CD4-positive, alpha-beta T cell treated with Interferon gamma for 1 hour (primary cell): ENCODE measurements at regions not wholly inside any gene's neighbourhood (a gene's known extent, or its start where the extent isn't known, plus 50 kb on each side); places are given as distances from the start of the nearest gene placed in this dataset.

Experiments
- DNase-seq: peaks from one replicate; pipeline ENCODE4 v3.0.0-alpha.2; 2020

GRCh38 chr16:9381905-9382304, 290.5 kb downstream of the HAPSTR1 start:
- DNase-seq = no peak

- DNase-seq = no peak
These were observed 291.8 kb downstream of the HAPSTR1 start for GRCh38 chr16:9383281-9383680.

GRCh38 chr16:9384141-9384540, 292.7 kb downstream of the HAPSTR1 start:
- DNase-seq = no peak

GRCh38 chr16:9389543-9390207, 298.2 kb downstream of the HAPSTR1 start:
- DNase-seq = no peak

DNA sequence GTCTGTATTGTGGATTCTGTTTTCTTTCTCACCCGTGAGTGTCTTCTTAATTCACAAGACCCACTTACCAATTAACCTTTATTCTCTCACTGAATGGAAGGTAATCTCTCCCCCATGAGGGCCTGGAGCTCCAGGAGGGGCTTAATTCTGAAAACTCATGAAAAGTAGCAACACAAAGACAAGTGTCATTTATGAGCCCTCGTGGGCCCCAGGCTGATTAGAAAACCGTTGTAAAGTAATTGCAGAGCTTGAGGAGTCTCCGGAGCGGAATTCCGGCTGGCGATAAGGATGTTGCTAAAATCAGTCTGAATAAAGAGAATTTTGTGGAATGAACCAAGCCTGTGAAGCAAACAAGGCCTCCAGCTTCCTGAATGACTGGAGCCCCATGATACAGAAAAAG, 301.5 kb downstream of the HAPSTR1 start:
- no peak for DNase-seq

GRCh38 chr16:9393591-9393990, 302.1 kb downstream of the HAPSTR1 start:
- no peak for DNase-seq

- no peak for DNase-seq
These were observed 304.5 kb downstream of the HAPSTR1 start for GRCh38 chr16:9395958-9396359.

DNA sequence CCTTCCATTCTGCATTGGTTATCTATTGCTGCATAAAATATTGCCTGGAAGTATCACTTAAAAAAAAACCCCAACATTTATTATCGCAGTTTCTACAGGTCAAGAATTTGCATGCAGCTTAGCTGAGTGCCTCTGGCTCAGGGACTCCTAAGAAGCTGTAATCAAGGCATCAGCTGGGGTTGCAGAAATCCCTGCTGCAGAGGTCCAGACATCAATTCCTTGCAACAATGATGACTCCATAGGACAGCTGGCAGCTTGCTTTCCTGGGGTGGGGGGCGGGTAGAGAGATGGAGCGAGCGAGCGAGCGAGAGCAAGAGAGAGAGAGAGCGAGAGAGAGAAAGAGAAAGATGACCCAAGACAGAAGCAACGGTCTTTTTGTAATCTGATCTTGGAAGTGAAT, 308.1 kb downstream of the HAPSTR1 start:
- no peak for DNase-seq

DNA sequence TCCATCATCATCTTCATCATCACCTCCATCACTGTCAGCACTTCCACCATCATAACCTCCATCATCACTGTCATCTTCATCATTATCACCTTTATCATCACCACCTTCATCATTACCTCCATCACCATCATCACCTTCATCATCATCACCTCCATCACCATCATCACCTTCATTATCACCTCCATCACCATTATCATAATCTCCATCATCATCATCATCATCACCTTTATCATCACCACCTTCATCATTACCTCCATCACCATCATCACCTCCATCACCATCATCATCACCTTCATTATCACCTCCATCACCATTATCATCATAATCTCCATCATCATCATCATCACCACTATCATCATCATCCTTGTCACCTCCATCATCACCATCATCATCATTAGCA, 309.7 kb downstream of the HAPSTR1 start:
- DNase-seq = no peak

DNA sequence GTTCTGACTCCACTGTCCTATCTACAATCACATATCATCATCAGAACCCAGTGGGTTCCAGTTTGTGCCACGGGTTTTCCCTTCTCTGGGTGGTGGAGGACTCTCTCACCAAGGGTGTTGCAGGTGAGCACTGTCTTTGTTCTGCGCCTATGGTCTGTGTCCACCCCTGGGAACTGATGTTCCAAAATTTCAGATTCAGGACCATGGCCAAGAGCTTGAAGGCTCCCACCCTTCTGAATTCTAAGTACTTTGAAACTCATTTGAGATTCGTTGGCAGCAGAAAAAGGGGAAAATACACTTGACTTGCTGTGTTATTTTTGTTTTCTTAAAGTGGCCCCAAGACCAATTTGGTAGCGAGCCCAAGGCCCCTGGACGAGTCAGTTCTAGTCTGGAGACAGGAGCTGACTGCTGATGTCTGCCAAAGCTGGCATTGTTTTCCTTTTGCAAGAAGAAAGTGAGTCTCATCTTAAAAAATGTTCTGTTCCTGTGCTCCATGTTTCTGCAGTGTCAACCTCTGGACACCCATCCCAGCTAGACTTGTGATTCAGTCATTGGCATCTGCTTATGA, 310.9 kb downstream of the HAPSTR1 start:
- no peak for DNase-seq

- DNase-seq = no peak
These were observed 313.4 kb downstream of the HAPSTR1 start for GRCh38 chr16:9404811-9405210.

GRCh38 chr16:9406038-9406712, 314.7 kb downstream of the HAPSTR1 start:
- DNase-seq = no peak

GRCh38 chr16:9407206-9407758, 315.8 kb downstream of the HAPSTR1 start:
- DNase-seq = no peak

DNA sequence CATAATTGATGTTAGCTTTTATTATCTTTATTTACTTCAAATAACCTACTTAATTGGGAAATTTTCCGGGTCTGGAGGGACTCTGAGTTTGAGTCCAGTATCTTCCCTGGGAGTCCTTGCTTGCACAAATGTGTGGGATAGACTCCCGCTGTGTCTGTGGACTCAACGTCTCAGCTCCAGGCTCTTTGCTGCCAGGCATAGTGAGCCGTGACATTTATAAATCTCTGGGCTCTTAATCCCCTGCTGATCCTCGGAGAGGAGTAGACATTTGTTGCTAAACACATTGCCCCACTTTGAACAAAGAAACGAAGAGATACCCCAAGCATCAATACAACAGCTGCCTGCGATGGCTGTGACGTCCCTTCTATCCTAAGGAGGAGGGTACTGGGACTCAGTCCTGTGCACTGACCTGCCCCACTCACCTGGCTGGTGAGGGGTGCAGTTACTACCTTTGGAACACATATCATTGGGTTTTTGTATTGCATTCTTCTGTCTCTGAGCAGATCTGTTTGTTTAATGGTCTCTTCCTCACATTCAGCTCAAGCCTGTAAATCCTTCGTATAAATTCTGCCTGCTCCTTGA, 316.9 kb downstream of the HAPSTR1 start:
- no peak for DNase-seq

GRCh38 chr16:9409560-9410493, 318.4 kb downstream of the HAPSTR1 start:
- no peak for DNase-seq

- no peak for DNase-seq
These were observed 320.0 kb downstream of the HAPSTR1 start for GRCh38 chr16:9411426-9411825.

DNA sequence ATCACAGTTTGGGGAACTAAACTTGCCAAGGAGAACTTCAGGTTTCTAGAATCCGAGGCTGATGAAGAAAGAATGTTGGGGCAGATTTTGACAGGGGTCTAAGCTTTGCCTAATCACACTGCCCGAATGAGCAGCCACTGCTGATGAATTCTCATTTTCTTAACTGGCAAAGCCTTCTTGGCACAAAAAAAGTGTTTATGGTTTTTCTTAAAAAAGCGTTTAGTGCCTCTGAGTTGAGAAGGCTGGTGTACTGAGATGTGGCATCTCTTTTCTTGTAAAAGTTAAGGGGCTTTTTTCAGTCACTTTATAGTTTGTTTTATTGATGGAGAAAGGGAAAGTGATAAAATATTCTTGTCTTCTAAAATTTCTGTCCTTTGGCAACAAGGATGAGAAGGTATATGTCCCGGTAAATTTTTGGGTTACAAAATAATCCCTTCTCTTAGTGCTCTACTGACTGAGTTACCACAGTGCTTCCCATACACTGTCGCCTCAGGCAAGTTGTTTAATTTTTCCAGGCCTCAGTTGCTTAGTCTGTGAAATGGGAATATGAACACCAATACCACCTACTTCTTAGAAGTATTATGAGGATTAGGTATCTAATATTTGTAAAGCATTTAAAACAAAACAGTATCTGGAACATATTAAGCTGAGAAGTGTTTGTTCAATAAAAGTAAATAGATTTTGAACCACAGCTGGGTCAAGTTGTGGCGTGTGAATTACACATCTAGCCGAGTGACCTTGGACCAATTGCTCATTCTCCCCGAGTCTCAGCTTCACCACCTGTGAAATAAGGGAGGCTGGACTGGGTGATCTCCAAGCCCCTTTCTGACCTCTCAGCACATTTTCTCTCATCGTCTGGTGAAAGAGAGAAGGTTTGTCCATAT, 320.8 kb downstream of the HAPSTR1 start:
- DNase-seq = no peak

DNA sequence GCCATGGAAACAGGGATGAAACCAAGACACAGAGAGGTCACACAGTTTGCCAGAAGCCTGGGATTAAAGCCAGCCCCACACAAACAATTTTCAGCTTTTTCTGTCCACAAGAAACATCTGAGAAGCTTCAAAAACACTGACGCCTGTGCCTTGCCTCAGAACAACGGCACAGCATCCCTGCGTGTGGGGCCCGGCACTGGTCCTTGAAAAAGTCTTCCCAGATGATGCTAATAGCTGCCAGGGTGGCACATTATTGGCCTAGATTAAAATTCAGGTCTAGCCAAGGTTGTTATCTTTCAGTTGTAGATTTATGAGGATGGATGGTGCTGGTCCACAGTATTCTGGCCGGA, 321.4 kb downstream of the HAPSTR1 start:
- DNase-seq = no peak

- no peak for DNase-seq
These were observed 324.1 kb downstream of the HAPSTR1 start for GRCh38 chr16:9415545-9415944.

DNA sequence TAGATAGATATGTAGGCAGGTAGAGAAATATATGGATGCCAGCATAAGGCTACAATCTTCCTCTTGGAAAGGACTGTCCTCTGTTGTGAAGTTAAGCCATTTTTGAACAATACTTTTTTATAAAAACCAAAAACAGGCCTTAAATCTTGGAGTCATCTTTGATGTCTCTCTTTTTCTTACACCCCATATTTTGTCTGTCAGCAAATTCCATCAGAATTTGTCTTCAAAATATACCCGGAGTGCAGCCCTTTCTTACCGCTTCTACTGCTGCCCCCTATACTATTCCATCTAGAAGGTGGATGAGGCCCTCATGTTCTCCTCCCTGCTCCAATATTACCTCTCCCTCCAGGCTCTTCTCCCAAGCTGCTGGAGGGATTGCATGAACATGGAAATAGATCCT, 326.5 kb downstream of the HAPSTR1 start:
- no peak for DNase-seq

GRCh38 chr16:9419161-9419560, 327.7 kb downstream of the HAPSTR1 start:
- no peak for DNase-seq
